ENCODE measurements at regions not wholly inside any gene's neighbourhood (a gene's known extent, or its start where the extent isn't known, plus 50 kb on each side); places are given as distances from the start of the nearest gene placed in this dataset.
A peak's percentile ranks its signal among the peaks of the same experiment; 100 is the strongest.

DNA sequence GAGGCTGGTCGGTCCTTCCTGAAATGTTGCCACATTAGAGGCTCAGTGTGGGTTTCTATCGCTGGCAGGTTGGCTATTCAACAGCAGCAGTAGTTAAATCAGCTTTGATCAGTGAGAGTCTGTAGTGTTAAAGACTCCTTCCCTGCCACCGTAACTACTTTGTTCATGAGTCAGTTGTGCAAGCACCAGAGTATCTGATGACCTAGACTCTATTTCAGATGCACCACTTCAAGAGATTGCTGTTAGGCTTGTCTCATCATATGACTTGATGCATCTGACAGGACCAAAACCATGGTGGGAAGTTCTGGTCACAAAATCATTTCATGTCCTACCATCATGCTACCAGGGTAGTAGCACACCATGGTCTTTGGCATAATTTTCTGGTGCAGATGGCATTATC, 482.7 kb upstream of the MPDZ start:
- peaks cover 6% of the 10 kb centered on the region for H3K9me3 Mint-ChIP-seq
- no peaks in the 10 kb centered on the region for H3K4me1 ChIP-seq
- H3K79me2 ChIP-seq (ENCODE audit: low read depth): no peaks in the 10 kb centered on the region
- no peaks in the 10 kb centered on the region for H4K20me1 ChIP-seq (ENCODE audit: low read depth)
- no peak overlapping the region for H3K9ac ChIP-seq
- no peak overlapping the region for H3K27ac ChIP-seq
- no peak overlapping the region for H3K4me3 ChIP-seq
- H3K9me3 ChIP-seq (ENCODE audit: low read depth): no peaks in the 10 kb centered on the region
- H3K27me3 Mint-ChIP-seq (ENCODE audit: insufficient read depth, low read depth): peaks cover 9% of the 10 kb centered on the region
- no peak for DNase-seq (ENCODE audit: low spot score)
- no peaks in the 10 kb centered on the region for H3K36me3 ChIP-seq
- H2AFZ ChIP-seq (replicated peaks): no peak overlapping the region
- H3K4me2 ChIP-seq: no peak overlapping the region
- H3K4me1 Mint-ChIP-seq: peaks cover 18% of the 10 kb centered on the region
- H3K27me3 ChIP-seq: no peaks in the 10 kb centered on the region
- TF ChIP-seq EZH2phosphoT487 (IDR thresholded peaks at IDR 0.05): no peak
- peak overlapping the region; percentile 40 for H3K27ac Mint-ChIP-seq
- no peak overlapping the region for H3K4me3 Mint-ChIP-seq
- no peaks in the 10 kb centered on the region for H3F3A ChIP-seq (ENCODE audit: low read depth)
- no peaks in the 10 kb centered on the region for H3K36me3 Mint-ChIP-seq

- peaks cover 6% of the 10 kb centered on the region for H3K9me3 Mint-ChIP-seq
- TF ChIP-seq EZH2 (IDR thresholded peaks at IDR 0.05): no peak
- TF ChIP-seq, protein P1, sequence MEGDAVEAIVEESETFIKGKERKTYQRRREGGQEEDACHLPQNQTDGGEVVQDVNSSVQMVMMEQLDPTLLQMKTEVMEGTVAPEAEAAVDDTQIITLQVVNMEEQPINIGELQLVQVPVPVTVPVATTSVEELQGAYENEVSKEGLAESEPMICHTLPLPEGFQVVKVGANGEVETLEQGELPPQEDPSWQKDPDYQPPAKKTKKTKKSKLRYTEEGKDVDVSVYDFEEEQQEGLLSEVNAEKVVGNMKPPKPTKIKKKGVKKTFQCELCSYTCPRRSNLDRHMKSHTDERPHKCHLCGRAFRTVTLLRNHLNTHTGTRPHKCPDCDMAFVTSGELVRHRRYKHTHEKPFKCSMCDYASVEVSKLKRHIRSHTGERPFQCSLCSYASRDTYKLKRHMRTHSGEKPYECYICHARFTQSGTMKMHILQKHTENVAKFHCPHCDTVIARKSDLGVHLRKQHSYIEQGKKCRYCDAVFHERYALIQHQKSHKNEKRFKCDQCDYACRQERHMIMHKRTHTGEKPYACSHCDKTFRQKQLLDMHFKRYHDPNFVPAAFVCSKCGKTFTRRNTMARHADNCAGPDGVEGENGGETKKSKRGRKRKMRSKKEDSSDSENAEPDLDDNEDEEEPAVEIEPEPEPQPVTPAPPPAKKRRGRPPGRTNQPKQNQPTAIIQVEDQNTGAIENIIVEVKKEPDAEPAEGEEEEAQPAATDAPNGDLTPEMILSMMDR (IDR thresholded peaks at IDR 0.05): no peak
- TF ChIP-seq EZH2phosphoT487 (IDR thresholded peaks at IDR 0.05): no peak
Observed at GRCh38 chr9:13759551-13759950, 480.1 kb upstream of the MPDZ start.

GRCh38 chr9:13758936-13759335, 479.4 kb upstream of the MPDZ start:
- Histone ChIP-seq H3K27ac (no peak overlapping the region), H3K79me2 (ENCODE audit: low read depth) (no peaks in the 10 kb centered on the region), H4K20me1 (ENCODE audit: low read depth) (no peaks in the 10 kb centered on the region), H3K9ac (no peak overlapping the region), H3K4me1 (no peaks in the 10 kb centered on the region), H3F3A (ENCODE audit: low read depth) (no peaks in the 10 kb centered on the region), H3K27me3 (no peaks in the 10 kb centered on the region), H3K9me3 (ENCODE audit: low read depth) (no peaks in the 10 kb centered on the region), H2AFZ (replicated peaks) (no peak overlapping the region), H3K36me3 (no peaks in the 10 kb centered on the region), H3K4me2 (no peak overlapping the region), H3K4me3 (no peak overlapping the region)
- DNase-seq (ENCODE audit: low spot score): no peak
- Mint-ChIP-seq H3K4me1 (peaks cover 31% of the 10 kb centered on the region), H3K27me3 (ENCODE audit: insufficient read depth, low read depth) (peaks cover 5% of the 10 kb centered on the region), H3K4me3 (no peak overlapping the region), H3K36me3 (no peaks in the 10 kb centered on the region), H3K27ac (no peak overlapping the region), H3K9me3 (peaks cover 6% of the 10 kb centered on the region)
- TF ChIP-seq EZH2phosphoT487 (IDR thresholded peaks at IDR 0.05): no peak
- TF ChIP-seq, protein P1 (IDR thresholded peaks at IDR 0.05): no peak
- TF ChIP-seq EZH2 (IDR thresholded peaks at IDR 0.05): no peak

More at GRCh38 chr9:13759551-13759950, 480.1 kb upstream of the MPDZ start:
- H3F3A ChIP-seq (ENCODE audit: low read depth): no peaks in the 10 kb centered on the region
- H3K27ac ChIP-seq: no peak overlapping the region
- Mint-ChIP-seq H3K27me3 (ENCODE audit: insufficient read depth, low read depth) (peaks cover 5% of the 10 kb centered on the region), H3K27ac (no peak overlapping the region), H3K4me3 (no peak overlapping the region), H3K36me3 (no peaks in the 10 kb centered on the region), H3K4me1 (peaks cover 31% of the 10 kb centered on the region)
- H3K27me3 ChIP-seq: no peaks in the 10 kb centered on the region
- no peaks in the 10 kb centered on the region for H3K9me3 ChIP-seq (ENCODE audit: low read depth)
- no peak overlapping the region for H3K9ac ChIP-seq
- no peaks in the 10 kb centered on the region for H3K36me3 ChIP-seq
- no peak overlapping the region for H2AFZ ChIP-seq (replicated peaks)
- H4K20me1 ChIP-seq (ENCODE audit: low read depth): no peaks in the 10 kb centered on the region
- no peaks in the 10 kb centered on the region for H3K79me2 ChIP-seq (ENCODE audit: low read depth)
- peak; percentile 9 for DNase-seq (ENCODE audit: low spot score)
- H3K4me3 ChIP-seq: no peak overlapping the region
- no peak overlapping the region for H3K4me2 ChIP-seq
- no peaks in the 10 kb centered on the region for H3K4me1 ChIP-seq

DNA sequence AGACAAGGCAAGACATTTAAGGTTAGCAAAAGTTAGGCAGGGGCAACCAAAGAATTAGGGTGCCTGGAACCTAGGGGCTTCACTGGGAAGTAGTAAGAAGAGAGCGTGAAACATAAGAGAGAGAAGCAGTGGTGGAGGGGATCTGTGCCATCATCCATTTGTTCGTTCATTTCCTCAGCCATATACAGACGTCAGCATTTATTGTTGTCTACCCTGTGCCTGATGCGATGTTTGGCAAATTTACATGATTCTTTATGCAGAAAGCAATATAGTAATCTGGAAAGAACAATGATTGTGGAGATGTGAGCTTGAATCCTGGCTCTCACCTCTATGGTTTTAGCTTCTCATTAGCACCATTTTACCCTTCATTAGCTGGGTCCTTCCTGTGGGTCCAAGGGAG, 477.5 kb upstream of the MPDZ start:
- no peaks in the 10 kb centered on the region for H3F3A ChIP-seq (ENCODE audit: low read depth)
- no peaks in the 10 kb centered on the region for H3K27me3 ChIP-seq
- H2AFZ ChIP-seq (replicated peaks): no peak overlapping the region
- Mint-ChIP-seq H3K9me3 (peaks cover 8% of the 10 kb centered on the region), H3K4me3 (no peak overlapping the region), H3K4me1 (peaks cover 31% of the 10 kb centered on the region), H3K36me3 (peaks cover 1% of the 10 kb centered on the region), H3K27ac (no peak overlapping the region), H3K27me3 (ENCODE audit: insufficient read depth, low read depth) (peaks cover 5% of the 10 kb centered on the region)
- no peaks in the 10 kb centered on the region for H3K79me2 ChIP-seq (ENCODE audit: low read depth)
- H3K4me3 ChIP-seq: no peak overlapping the region
- H3K36me3 ChIP-seq: no peaks in the 10 kb centered on the region
- no peak for DNase-seq (ENCODE audit: low spot score)
- no peak overlapping the region for H3K9ac ChIP-seq
- H3K9me3 ChIP-seq (ENCODE audit: low read depth): no peaks in the 10 kb centered on the region
- no peak overlapping the region for H3K4me2 ChIP-seq
- H3K4me1 ChIP-seq: no peaks in the 10 kb centered on the region
- no peak overlapping the region for H3K27ac ChIP-seq
- no peaks in the 10 kb centered on the region for H4K20me1 ChIP-seq (ENCODE audit: low read depth)
- TF ChIP-seq EZH2phosphoT487 (IDR thresholded peaks at IDR 0.05): no peak
- TF ChIP-seq, protein P1 (IDR thresholded peaks at IDR 0.05): no peak
- no peak for TF ChIP-seq EZH2 (IDR thresholded peaks at IDR 0.05)
